Activated CD4-positive, CD25-positive, alpha-beta regulatory T cell treated with anti-CD3 and anti-CD28 coated beads, Interleukin-2, amount 50 U/mL, for 72 hours (primary cell): ENCODE measurements at regions not wholly inside any gene's neighbourhood (a gene's known extent, or its start where the extent isn't known, plus 50 kb on each side); places are given as distances from the start of the nearest gene placed in this dataset.

Source experiments
- DNase-seq: peaks from one replicate; pipeline ENCODE4 v3.0.0; 2021

DNA sequence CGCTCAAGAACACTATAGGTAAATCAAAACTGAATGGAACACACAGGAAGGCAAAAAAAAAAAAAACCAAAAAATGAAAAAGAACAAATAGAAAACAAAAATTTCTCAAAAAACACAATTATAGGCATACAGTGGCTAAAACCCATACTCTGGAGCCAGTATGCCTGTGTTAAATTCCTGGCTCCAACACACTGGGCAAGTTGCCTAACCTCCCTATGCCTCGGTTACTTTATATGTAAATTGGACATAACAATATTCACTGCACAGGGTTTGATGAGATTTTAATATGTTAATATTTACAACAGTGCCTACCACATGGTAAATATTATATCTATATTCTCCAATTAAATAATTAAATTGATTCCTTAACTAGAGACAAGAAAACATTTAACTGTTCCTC lies 217.1 kb downstream of the HTR7 start:
- no peak for DNase-seq

- no peak for DNase-seq
Measured at GRCh38 chr10:90641731-90642130, 216.1 kb downstream of the HTR7 start.

DNA sequence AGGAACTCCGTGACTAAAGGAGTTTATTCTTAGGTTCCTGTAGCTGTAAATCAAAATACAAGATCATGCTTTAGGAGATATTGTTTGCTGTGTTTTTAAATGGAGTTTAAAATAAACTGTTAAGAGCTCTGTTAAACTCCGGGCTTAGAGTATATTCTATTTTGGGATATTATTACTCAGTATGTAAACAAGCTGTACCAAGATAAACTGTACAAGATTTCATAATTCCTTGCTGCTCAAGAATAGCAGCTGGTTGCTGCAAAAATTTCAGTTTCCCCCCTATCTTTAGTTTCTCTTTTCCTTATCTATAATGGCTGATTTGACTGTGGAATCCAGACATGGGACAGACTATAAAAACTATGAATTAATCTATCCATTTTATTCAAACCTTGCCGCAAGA lies 215.7 kb downstream of the HTR7 start:
- no peak for DNase-seq

DNA sequence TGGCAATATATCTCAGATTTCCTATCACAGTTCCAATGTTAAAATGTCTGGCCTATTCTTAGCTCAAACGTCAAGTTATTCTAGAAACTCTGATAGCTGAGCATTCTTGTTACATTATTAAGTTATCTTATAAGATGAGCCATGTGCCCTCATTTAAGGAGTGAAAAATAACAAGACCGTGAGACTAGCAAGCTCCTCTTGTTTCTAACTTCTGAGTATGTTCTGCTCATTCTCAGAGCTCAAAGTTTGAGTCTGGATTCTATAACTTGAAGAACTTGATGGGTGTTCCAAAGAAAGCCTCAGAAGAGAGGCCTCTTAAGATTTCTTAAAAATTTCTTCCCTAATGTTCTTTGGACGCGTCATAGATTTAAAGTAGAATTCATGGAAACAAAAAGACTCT lies 215.2 kb downstream of the HTR7 start:
- no peak for DNase-seq

GRCh38 chr10:90644165-90644564 lies 213.7 kb downstream of the HTR7 start:
- DNase-seq = no peak

DNA sequence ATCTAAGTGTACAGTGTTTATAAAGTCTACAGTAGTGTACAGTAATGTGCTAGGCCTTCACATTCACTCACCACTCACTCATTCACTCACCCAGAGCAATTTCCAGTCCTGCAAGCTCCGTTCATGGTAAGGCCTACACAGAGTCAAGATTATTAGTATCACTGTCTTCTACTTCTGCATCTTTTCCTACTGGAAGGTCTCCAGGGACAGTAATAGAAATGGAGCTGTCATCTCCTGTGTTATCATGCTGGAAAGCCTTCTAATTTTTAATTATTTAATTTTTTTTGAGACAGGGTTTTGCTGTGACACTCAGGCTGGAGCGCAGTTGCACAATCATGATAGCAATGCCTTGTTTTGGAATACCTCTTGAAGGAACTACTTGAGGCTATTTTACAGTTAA lies 207.0 kb downstream of the HTR7 start:
- no peak for DNase-seq

DNA sequence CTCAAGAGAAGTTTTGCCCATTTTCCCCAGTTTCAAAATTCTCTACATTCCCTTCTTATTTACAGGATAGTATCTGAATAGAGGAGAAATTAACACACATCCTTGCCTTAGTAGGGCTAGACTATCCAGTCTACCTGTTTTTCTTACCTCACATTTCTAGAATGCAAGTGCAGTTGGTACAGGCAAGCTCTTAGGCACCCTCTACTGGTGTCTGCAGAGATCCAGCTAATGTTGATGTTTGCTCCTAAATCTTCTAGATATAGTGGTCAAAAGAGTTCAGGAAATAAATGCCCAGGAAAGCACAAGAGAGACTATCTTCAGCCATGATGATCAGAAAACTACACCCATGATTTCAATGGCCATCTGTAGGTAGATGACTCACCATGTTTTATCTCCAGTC lies 205.3 kb downstream of the HTR7 start:
- no peak for DNase-seq

- no peak for DNase-seq
Measured at GRCh38 chr10:90658791-90659190, 199.0 kb downstream of the HTR7 start.

GRCh38 chr10:90665905-90666662 lies 191.8 kb downstream of the HTR7 start:
- DNase-seq = no peak

DNA sequence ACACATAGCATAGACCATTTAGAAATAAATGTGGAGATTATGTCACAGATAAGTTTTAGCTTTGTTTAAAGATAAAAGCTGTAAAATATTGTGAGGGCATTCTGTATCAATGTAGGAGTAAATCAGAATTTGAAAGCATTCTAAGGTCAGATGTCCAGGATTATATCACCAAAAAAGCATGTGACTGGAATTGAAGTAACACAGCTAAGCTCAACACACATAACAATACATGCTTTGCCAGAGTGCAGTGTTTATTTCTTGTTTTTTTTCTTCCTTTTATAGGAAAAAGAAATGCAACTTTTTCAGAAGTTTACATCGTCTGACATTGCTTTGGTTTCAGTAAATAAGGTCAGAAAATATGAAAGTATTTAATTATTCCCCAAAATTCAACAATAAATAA lies 183.4 kb downstream of the HTR7 start:
- no peak for DNase-seq

DNA sequence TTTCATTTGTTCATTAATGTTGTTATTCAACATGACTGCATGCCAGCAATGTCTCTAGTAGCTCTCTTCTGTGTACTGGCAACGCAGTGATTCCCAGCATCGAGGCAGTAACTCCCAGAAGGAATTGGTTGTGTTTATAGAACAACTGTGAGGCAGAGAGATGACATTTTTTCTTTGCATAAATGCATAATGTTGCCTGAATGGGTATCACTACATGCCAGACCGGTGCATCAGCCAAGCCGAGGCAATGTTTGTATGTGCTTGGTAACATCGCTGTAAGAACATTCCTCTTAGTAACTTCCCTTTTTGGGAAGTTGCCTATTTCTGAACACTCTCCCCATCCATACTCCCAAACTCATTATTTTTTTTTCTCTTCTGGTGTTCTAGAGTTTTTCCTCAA lies 182.9 kb downstream of the HTR7 start:
- no peak for DNase-seq

DNA sequence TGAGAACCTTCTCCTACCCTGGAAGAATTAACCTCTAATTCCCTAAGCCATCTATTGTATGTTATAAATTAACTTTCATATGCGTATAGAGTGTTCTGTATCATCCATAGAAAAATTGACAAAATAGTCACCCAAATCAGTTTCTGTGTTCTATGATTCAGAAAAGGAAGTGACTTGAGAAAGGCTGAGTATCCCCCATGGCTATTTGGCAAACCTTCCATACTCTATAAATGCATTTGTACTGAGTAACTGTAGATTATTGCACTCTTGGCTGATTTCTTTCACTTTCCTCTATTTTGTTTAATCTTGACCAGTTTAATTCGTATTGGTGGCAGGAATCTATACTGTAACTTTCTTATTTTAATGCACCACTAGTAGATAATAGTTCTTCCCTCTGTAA lies 182.2 kb downstream of the HTR7 start:
- DNase-seq = no peak
